ENCODE measurements at regions not wholly inside any gene's neighbourhood (a gene's known extent, or its start where the extent isn't known, plus 50 kb on each side); places are given as distances from the start of the nearest gene placed in this dataset.

DNA sequence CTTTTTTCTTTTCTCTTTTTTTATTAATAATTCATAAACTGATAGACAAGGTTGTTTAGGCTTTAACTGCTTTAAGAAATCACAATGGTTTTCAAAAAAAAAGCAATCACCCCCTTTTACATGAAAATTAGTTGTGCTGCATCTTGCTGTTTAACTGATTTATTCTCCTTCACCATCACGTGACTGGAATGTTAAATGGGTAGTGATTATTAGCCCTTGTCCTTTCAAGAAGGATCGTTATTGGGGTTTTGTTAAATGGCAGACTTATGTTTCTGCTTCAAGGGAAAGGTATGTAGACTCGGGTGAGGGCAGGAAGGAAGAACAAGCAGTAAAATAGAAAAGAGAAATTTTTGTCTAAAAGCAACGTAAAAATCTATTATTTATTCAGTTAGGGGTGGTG is 175.6 kb upstream of the TLE4 start:
- H3K9me3 ChIP-seq (ENCODE audit: control insufficient read depth, insufficient read depth, low read length), result no peaks in the 10 kb centered on the region
- no peaks in the 10 kb centered on the region for H3K36me3 Mint-ChIP-seq
- H3K4me3 Mint-ChIP-seq, result no peak overlapping the region
- no peaks in the 10 kb centered on the region for H3K27me3 ChIP-seq (ENCODE audit: control insufficient read depth, insufficient read depth, low read length)
- H3K9me3 Mint-ChIP-seq, result no peaks in the 10 kb centered on the region
- H3K4me1 ChIP-seq (ENCODE audit: control insufficient read depth, insufficient read depth, low read length), result no peaks in the 10 kb centered on the region
- no peak for DNase-seq
- TF ChIP-seq, protein P1, sequence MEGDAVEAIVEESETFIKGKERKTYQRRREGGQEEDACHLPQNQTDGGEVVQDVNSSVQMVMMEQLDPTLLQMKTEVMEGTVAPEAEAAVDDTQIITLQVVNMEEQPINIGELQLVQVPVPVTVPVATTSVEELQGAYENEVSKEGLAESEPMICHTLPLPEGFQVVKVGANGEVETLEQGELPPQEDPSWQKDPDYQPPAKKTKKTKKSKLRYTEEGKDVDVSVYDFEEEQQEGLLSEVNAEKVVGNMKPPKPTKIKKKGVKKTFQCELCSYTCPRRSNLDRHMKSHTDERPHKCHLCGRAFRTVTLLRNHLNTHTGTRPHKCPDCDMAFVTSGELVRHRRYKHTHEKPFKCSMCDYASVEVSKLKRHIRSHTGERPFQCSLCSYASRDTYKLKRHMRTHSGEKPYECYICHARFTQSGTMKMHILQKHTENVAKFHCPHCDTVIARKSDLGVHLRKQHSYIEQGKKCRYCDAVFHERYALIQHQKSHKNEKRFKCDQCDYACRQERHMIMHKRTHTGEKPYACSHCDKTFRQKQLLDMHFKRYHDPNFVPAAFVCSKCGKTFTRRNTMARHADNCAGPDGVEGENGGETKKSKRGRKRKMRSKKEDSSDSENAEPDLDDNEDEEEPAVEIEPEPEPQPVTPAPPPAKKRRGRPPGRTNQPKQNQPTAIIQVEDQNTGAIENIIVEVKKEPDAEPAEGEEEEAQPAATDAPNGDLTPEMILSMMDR (IDR thresholded peaks at IDR 0.05), result no peak
- H3K4me3 ChIP-seq (ENCODE audit: low read length), result no peak overlapping the region
- intact Hi-C loops (cut with micrococcal nuclease), result no loop called here
- H3K27me3 Mint-ChIP-seq (ENCODE audit: low read depth in 2 of 2), result peaks cover 8 to 21% of the 10 kb centered on the region in 2 donors
- no peaks in the 10 kb centered on the region for H3K4me1 Mint-ChIP-seq
- no peak for ATAC-seq
- H3K27ac ChIP-seq (ENCODE audit: low read length), result no peak overlapping the region
- WGBS (ENCODE audit: insufficient coverage), result 89% methylated on average over 4 of the region's 4 CpGs
- no peaks in the 10 kb centered on the region for H3K36me3 ChIP-seq (ENCODE audit: control insufficient read depth, insufficient read depth, low read length)
- no peak overlapping the region for H3K27ac Mint-ChIP-seq

DNA sequence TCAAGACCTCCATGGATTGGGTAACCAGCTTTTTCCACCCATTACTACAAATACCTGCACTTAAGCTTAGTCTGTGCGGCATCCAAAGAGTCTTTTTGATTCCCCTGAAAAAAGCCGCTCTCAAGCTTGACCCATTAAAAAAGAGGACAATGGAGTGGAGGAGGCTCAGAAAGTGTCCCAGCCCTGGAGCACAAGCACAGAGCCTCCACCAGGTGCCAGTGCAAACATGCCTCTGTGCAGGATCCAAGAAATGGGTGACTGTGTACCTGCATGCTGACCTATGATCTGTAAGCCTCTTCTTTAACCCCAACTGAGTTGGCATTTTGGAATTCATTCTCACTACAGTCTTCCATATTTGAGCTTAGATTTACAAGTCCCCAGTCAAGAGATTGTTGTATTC is 168.3 kb upstream of the TLE4 start:
- Histone ChIP-seq H3K27ac (ENCODE audit: low read length) (no peak overlapping the region), H3K9me3 (ENCODE audit: control insufficient read depth, insufficient read depth, low read length) (no peaks in the 10 kb centered on the region), H3K4me1 (ENCODE audit: control insufficient read depth, insufficient read depth, low read length) (no peaks in the 10 kb centered on the region), H3K27me3 (ENCODE audit: control insufficient read depth, insufficient read depth, low read length) (no peaks in the 10 kb centered on the region), H3K4me3 (ENCODE audit: low read length) (no peak overlapping the region), H3K36me3 (ENCODE audit: control insufficient read depth, insufficient read depth, low read length) (no peaks in the 10 kb centered on the region)
- Mint-ChIP-seq H3K27me3 (ENCODE audit: low read depth in 2 of 2) (peaks cover 0 to 6% of the 10 kb centered on the region in 2 donors), H3K9me3 (peaks cover 0 to 3% of the 10 kb centered on the region in 2 donors), H3K27ac (no peak overlapping the region), H3K4me1 (no peaks in the 10 kb centered on the region), H3K36me3 (no peaks in the 10 kb centered on the region), H3K4me3 (no peak overlapping the region)
- TF ChIP-seq, protein P1 (IDR thresholded peaks at IDR 0.05), result no peak
- DNase-seq (peak in 1 of 2 donors; percentile 35), ATAC-seq (no peak)
- WGBS (ENCODE audit: insufficient coverage), result 91% methylated on average over 2 of the region's 2 CpGs
- intact Hi-C loops (cut with micrococcal nuclease), result no loop called here

DNA sequence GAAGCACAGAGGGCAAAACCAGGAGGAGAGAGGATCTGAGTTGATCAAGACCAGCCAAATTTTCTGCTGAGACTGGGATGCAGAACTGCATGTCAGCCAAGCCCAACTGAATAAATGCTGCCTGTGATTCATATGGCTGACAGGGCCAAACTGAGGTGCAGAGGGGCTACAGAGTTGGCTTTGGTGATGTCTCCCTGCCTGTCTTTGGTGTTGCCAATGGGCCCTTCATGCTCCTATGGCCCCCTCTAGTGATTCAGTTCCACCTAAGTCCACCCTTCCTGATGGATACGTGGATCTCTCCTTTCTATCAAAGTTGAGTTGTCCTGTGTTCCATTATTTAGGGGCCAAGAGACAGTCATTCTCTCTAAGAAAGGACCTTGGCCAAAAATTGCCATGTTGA is 163.6 kb upstream of the TLE4 start:
- Mint-ChIP-seq H3K4me1 (no peaks in the 10 kb centered on the region), H3K27me3 (ENCODE audit: low read depth in 2 of 2) (peaks cover 0 to 6% of the 10 kb centered on the region in 2 donors), H3K36me3 (no peaks in the 10 kb centered on the region), H3K27ac (no peak overlapping the region), H3K4me3 (no peak overlapping the region), H3K9me3 (peaks cover 0 to 3% of the 10 kb centered on the region in 2 donors)
- Histone ChIP-seq H3K4me3 (ENCODE audit: low read length) (no peak overlapping the region), H3K27me3 (ENCODE audit: control insufficient read depth, insufficient read depth, low read length) (no peaks in the 10 kb centered on the region), H3K27ac (ENCODE audit: low read length) (no peak overlapping the region), H3K9me3 (ENCODE audit: control insufficient read depth, insufficient read depth, low read length) (no peaks in the 10 kb centered on the region), H3K4me1 (ENCODE audit: control insufficient read depth, insufficient read depth, low read length) (no peaks in the 10 kb centered on the region), H3K36me3 (ENCODE audit: control insufficient read depth, insufficient read depth, low read length) (no peaks in the 10 kb centered on the region)
- TF ChIP-seq, protein P1 (IDR thresholded peaks at IDR 0.05), result no peak
- no peak for DNase-seq
- intact Hi-C loops (cut with micrococcal nuclease), result no loop called here
- WGBS (ENCODE audit: insufficient coverage), result 80% methylated on average over 1 of the region's 1 CpG
- no peak for ATAC-seq

- no peaks in the 10 kb centered on the region for H3K36me3 Mint-ChIP-seq
- Histone ChIP-seq H3K4me3 (ENCODE audit: low read length) (no peak overlapping the region), H3K36me3 (ENCODE audit: control insufficient read depth, insufficient read depth, low read length) (no peaks in the 10 kb centered on the region), H3K9me3 (ENCODE audit: control insufficient read depth, insufficient read depth, low read length) (no peaks in the 10 kb centered on the region), H3K4me1 (ENCODE audit: control insufficient read depth, insufficient read depth, low read length) (no peaks in the 10 kb centered on the region), H3K27ac (ENCODE audit: low read length) (no peak overlapping the region), H3K27me3 (ENCODE audit: control insufficient read depth, insufficient read depth, low read length) (no peaks in the 10 kb centered on the region)
- no peak for DNase-seq
- WGBS (ENCODE audit: insufficient coverage), result 45% methylated on average over 3 of the region's 3 CpGs
- no peak overlapping the region for H3K4me3 Mint-ChIP-seq
- intact Hi-C loops (cut with micrococcal nuclease), result no loop called here
- H3K27me3 Mint-ChIP-seq (ENCODE audit: low read depth in 2 of 2), result peaks cover 0 to 6% of the 10 kb centered on the region in 2 donors
- H3K9me3 Mint-ChIP-seq, result peaks cover 0 to 3% of the 10 kb centered on the region in 2 donors
- TF ChIP-seq, protein P1 (IDR thresholded peaks at IDR 0.05), result no peak
- ATAC-seq, result no peak
- no peak overlapping the region for H3K27ac Mint-ChIP-seq
- H3K4me1 Mint-ChIP-seq, result no peaks in the 10 kb centered on the region
Observed at GRCh38 chr9:79408617-79409016, 163.1 kb upstream of the TLE4 start.
